ENCODE measurements at regions not wholly inside any gene's neighbourhood (a gene's known extent, or its start where the extent isn't known, plus 50 kb on each side); places are given as distances from the start of the nearest gene placed in this dataset.

GRCh38 chr11:22082788-22083187 lies 110.1 kb upstream of the ANO5 start:
- TF ChIP-seq CTCF (IDR thresholded peaks at IDR 0.05) (no peak), NFIC (IDR thresholded peaks at IDR 0.05; ENCODE audit: borderline replicate concordance) (no peak), TAF1 (IDR thresholded peaks at IDR 0.05; ENCODE audit: borderline replicate concordance, low read depth, low read length) (no peak), EZH2phosphoT487 (IDR thresholded peaks at IDR 0.05; ENCODE audit: borderline replicate concordance, low read depth) (no peak), FOXM1 (IDR thresholded peaks at IDR 0.05; ENCODE audit: low read depth) (no peak), SMC3 (IDR thresholded peaks at IDR 0.05; ENCODE audit: low read depth, low read length) (no peak), YY1 (IDR thresholded peaks at IDR 0.05; ENCODE audit: low read depth) (no peak), MAX (IDR thresholded peaks at IDR 0.05; ENCODE audit: low read depth) (no peak)
- TF ChIP-seq, protein P1, sequence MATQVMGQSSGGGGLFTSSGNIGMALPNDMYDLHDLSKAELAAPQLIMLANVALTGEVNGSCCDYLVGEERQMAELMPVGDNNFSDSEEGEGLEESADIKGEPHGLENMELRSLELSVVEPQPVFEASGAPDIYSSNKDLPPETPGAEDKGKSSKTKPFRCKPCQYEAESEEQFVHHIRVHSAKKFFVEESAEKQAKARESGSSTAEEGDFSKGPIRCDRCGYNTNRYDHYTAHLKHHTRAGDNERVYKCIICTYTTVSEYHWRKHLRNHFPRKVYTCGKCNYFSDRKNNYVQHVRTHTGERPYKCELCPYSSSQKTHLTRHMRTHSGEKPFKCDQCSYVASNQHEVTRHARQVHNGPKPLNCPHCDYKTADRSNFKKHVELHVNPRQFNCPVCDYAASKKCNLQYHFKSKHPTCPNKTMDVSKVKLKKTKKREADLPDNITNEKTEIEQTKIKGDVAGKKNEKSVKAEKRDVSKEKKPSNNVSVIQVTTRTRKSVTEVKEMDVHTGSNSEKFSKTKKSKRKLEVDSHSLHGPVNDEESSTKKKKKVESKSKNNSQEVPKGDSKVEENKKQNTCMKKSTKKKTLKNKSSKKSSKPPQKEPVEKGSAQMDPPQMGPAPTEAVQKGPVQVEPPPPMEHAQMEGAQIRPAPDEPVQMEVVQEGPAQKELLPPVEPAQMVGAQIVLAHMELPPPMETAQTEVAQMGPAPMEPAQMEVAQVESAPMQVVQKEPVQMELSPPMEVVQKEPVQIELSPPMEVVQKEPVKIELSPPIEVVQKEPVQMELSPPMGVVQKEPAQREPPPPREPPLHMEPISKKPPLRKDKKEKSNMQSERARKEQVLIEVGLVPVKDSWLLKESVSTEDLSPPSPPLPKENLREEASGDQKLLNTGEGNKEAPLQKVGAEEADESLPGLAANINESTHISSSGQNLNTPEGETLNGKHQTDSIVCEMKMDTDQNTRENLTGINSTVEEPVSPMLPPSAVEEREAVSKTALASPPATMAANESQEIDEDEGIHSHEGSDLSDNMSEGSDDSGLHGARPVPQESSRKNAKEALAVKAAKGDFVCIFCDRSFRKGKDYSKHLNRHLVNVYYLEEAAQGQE (IDR thresholded peaks at IDR 0.05; ENCODE audit: low read depth, low read length) = no peak
